ENCODE measurements at regions not wholly inside any gene's neighbourhood (a gene's known extent, or its start where the extent isn't known, plus 50 kb on each side); places are given as distances from the start of the nearest gene placed in this dataset.

GRCh38 chr12:114958538-114958937, 274.6 kb upstream of the TBX3 start:
- Histone ChIP-seq H2AFZ (ENCODE audit: low read length) (no peak overlapping the region), H3K27ac (ENCODE audit: low read length) (no peak overlapping the region), H3K9me3 (ENCODE audit: low read length) (no peaks in the 10 kb centered on the region; the same call in 1 of the 2 replicates), H4K20me1 (ENCODE audit: insufficient read depth, low read depth, low read length) (no peaks in the 10 kb centered on the region), H3K27me3 (ENCODE audit: low read length) (no peaks in the 10 kb centered on the region), H3K9me2 (replicated peaks; ENCODE audit: insufficient read depth, low read length) (no peaks in the 10 kb centered on the region), H3K9ac (ENCODE audit: low read length) (no peak overlapping the region), H3K36me3 (ENCODE audit: insufficient read depth, low read length) (no peaks in the 10 kb centered on the region), H3K4me3 (ENCODE audit: low read length) (no peak overlapping the region), H3K4me1 (ENCODE audit: low read length) (no peaks in the 10 kb centered on the region), H3K79me2 (ENCODE audit: low read length) (no peaks in the 10 kb centered on the region), H3K4me2 (ENCODE audit: low read depth, low read length, poor library complexity, severe bottlenecking) (no peak overlapping the region)
- no peak for DNase-seq

GRCh38 chr12:114957225-114957624, 273.2 kb upstream of the TBX3 start:
- Histone ChIP-seq H3K9me2 (replicated peaks; ENCODE audit: insufficient read depth, low read length) (no peaks in the 10 kb centered on the region), H3K27ac (ENCODE audit: low read length) (no peak overlapping the region), H3K4me1 (ENCODE audit: low read length) (no peaks in the 10 kb centered on the region), H3K36me3 (ENCODE audit: insufficient read depth, low read length) (no peaks in the 10 kb centered on the region), H3K4me3 (ENCODE audit: low read length) (no peak overlapping the region), H3K9ac (ENCODE audit: low read length) (no peak overlapping the region), H4K20me1 (ENCODE audit: insufficient read depth, low read depth, low read length) (no peaks in the 10 kb centered on the region), H3K9me3 (ENCODE audit: low read length) (no peaks in the 10 kb centered on the region; the same call in 1 of the 2 replicates), H2AFZ (ENCODE audit: low read length) (no peak overlapping the region), H3K4me2 (ENCODE audit: low read depth, low read length, poor library complexity, severe bottlenecking) (no peak overlapping the region), H3K79me2 (ENCODE audit: low read length) (no peaks in the 10 kb centered on the region), H3K27me3 (ENCODE audit: low read length) (no peaks in the 10 kb centered on the region)
- no peak for DNase-seq

GRCh38 chr12:114955414-114956014, 271.5 kb upstream of the TBX3 start:
- H3K4me1 ChIP-seq (ENCODE audit: low read length), result no peaks in the 10 kb centered on the region
- H4K20me1 ChIP-seq (ENCODE audit: insufficient read depth, low read depth, low read length), result no peaks in the 10 kb centered on the region
- H3K27ac ChIP-seq (ENCODE audit: low read length), result no peak overlapping the region

DNA sequence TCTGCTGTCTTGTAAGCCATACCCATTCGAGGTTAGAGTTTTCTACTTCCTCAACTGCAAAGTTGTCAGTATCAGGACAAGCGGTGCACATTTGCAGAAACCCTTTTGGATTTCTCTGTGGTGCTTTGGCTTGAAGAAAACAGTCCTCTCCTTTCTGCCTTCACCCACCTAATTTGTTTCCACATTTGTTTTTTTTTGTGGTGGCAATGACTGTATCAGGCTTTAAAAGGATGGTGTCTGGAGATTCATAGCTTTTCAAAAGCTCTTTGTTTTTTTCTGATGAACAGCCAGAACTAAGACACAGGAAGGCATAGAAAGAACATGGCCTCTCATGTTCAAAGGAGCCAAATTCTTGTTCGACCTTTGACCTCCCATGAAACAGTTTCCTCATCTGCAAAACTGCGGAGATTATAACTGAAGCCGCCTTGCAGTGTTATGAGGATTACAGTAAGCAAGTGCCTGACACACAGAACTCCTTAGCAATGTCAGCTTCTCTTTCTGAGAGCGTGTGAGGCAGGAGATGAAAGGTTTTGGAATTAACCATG, 270.6 kb upstream of the TBX3 start:
- H3K27me3 ChIP-seq (ENCODE audit: low read length), result no peaks in the 10 kb centered on the region
- no peak overlapping the region for H3K27ac ChIP-seq (ENCODE audit: low read length)
- no peaks in the 10 kb centered on the region for H3K9me2 ChIP-seq (replicated peaks; ENCODE audit: insufficient read depth, low read length)
- no peaks in the 10 kb centered on the region for H3K36me3 ChIP-seq (ENCODE audit: insufficient read depth, low read length)
- no peak overlapping the region for H3K9ac ChIP-seq (ENCODE audit: low read length)
- H3K4me3 ChIP-seq (ENCODE audit: low read length), result no peak overlapping the region
- no peak overlapping the region for H3K4me2 ChIP-seq (ENCODE audit: low read depth, low read length, poor library complexity, severe bottlenecking)
- no peaks in the 10 kb centered on the region for H3K79me2 ChIP-seq (ENCODE audit: low read length)
- DNase-seq, result no peak
- no peak overlapping the region for H2AFZ ChIP-seq (ENCODE audit: low read length)
- H3K9me3 ChIP-seq (ENCODE audit: low read length), result no peaks in the 10 kb centered on the region; the same call in 1 of the 2 replicates
- no peaks in the 10 kb centered on the region for H4K20me1 ChIP-seq (ENCODE audit: insufficient read depth, low read depth, low read length)
- H3K4me1 ChIP-seq (ENCODE audit: low read length), result no peaks in the 10 kb centered on the region

More at GRCh38 chr12:114955414-114956014, 271.5 kb upstream of the TBX3 start:
- H3K9ac ChIP-seq (ENCODE audit: low read length), result no peak overlapping the region
- H3K36me3 ChIP-seq (ENCODE audit: insufficient read depth, low read length), result no peaks in the 10 kb centered on the region
- no peaks in the 10 kb centered on the region for H3K9me2 ChIP-seq (replicated peaks; ENCODE audit: insufficient read depth, low read length)
- H2AFZ ChIP-seq (ENCODE audit: low read length), result no peak overlapping the region
- no peak for DNase-seq
- H3K27me3 ChIP-seq (ENCODE audit: low read length), result no peaks in the 10 kb centered on the region
- H3K9me3 ChIP-seq (ENCODE audit: low read length), result no peaks in the 10 kb centered on the region; the same call in 1 of the 2 replicates
- H3K79me2 ChIP-seq (ENCODE audit: low read length), result no peaks in the 10 kb centered on the region
- no peak overlapping the region for H3K4me3 ChIP-seq (ENCODE audit: low read length)
- H3K4me2 ChIP-seq (ENCODE audit: low read depth, low read length, poor library complexity, severe bottlenecking), result no peak overlapping the region

DNA sequence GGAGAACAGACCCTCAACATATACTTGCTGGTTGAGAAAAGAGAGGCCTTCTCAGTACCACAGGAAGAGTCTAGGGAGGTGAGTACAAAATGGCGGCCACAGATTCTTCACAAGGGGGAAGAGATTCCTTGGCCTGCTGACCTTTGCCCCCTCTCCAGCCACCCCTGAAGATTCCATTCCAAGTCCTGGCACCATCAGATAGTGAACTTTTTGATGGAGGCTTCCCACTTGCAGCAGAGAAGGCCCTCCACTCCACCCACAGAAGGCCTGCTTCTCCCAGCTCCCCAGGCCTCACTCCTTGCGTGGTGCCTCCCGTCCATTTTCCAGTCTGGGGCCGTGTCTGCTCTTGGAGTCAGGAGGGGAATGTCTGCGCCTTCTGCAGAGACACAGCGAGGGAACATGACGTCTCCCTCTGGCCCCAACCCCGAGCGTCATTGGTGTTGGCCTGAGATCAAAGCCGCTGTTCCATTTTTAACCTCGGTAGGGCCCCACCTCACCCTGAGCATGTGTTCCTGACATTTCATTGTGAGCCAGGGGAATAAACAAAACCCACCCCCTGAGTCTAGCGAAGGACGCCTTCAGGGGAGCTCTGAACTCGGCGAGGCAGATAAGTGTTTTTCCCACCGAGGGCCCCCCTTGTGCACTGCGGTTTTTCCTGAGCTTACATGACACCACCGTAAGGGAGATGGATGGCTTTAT, 268.7 kb upstream of the TBX3 start:
- no peaks in the 10 kb centered on the region for H3K36me3 ChIP-seq (ENCODE audit: insufficient read depth, low read length)
- no peak overlapping the region for H3K9ac ChIP-seq (ENCODE audit: low read length)
- H3K27ac ChIP-seq (ENCODE audit: low read length), result no peak overlapping the region
- H2AFZ ChIP-seq (ENCODE audit: low read length), result no peak overlapping the region
- H3K9me2 ChIP-seq (replicated peaks; ENCODE audit: insufficient read depth, low read length), result no peaks in the 10 kb centered on the region
- no peaks in the 10 kb centered on the region for H4K20me1 ChIP-seq (ENCODE audit: insufficient read depth, low read depth, low read length)
- no peaks in the 10 kb centered on the region for H3K79me2 ChIP-seq (ENCODE audit: low read length)
- H3K4me1 ChIP-seq (ENCODE audit: low read length), result no peaks in the 10 kb centered on the region
- H3K4me2 ChIP-seq (ENCODE audit: low read depth, low read length, poor library complexity, severe bottlenecking), result no peak overlapping the region
- H3K9me3 ChIP-seq (ENCODE audit: low read length), result no peaks in the 10 kb centered on the region; the same call in 1 of the 2 replicates
- H3K27me3 ChIP-seq (ENCODE audit: low read length), result no peaks in the 10 kb centered on the region
- no peak overlapping the region for H3K4me3 ChIP-seq (ENCODE audit: low read length)
- no peak for DNase-seq

DNA sequence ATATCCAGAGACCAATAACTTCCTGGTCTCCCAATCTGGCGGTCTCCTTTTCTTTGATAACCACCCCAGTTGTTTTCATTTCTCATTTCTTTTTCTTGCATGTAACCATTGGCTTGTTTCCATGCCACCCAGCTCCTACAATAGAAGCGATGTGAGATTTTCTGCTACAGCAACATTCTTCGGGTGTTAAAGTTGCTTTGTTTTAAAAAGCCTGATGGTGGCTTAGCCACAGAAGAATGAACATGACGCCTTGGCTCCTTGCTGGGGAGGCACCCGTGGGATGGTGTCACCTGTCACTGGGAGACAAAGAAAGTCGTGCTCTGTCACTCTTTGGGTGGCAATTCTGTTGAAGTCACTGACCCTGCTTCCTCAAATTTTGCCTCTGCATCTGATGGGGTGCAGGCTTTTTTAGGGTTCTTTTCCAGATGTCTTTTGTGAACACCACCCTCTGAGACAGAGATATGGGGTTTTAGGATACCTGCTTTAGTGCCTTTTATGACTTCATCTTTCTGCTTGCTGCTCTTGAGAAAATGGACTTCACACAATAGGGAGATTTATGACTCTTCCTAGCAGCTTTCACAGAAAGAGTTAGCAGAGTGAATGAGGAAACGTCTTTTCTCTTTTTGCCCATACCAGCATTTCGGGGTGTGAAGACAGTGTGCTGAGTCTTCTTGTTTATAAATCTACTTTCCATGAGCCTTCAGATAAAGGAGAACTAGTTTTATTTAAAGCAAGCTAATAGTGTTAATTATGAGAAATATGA, 265.3 kb upstream of the TBX3 start:
- H3K36me3 ChIP-seq (ENCODE audit: insufficient read depth, low read length), result no peaks in the 10 kb centered on the region
- no peaks in the 10 kb centered on the region for H3K9me2 ChIP-seq (replicated peaks; ENCODE audit: insufficient read depth, low read length)
- no peak overlapping the region for H3K9ac ChIP-seq (ENCODE audit: low read length)
- no peak overlapping the region for H3K4me3 ChIP-seq (ENCODE audit: low read length)
- H3K27ac ChIP-seq (ENCODE audit: low read length), result no peak overlapping the region
- no peaks in the 10 kb centered on the region for H3K4me1 ChIP-seq (ENCODE audit: low read length)
- no peak overlapping the region for H3K4me2 ChIP-seq (ENCODE audit: low read depth, low read length, poor library complexity, severe bottlenecking)
- H3K79me2 ChIP-seq (ENCODE audit: low read length), result no peaks in the 10 kb centered on the region
- no peaks in the 10 kb centered on the region; the same call in 1 of the 2 replicates for H3K9me3 ChIP-seq (ENCODE audit: low read length)
- H4K20me1 ChIP-seq (ENCODE audit: insufficient read depth, low read depth, low read length), result no peaks in the 10 kb centered on the region
- DNase-seq, result no peak
- H3K27me3 ChIP-seq (ENCODE audit: low read length), result no peaks in the 10 kb centered on the region
- no peak overlapping the region for H2AFZ ChIP-seq (ENCODE audit: low read length)

GRCh38 chr12:114945351-114945750, 261.4 kb upstream of the TBX3 start:
- H3K4me2 ChIP-seq (ENCODE audit: low read depth, low read length, poor library complexity, severe bottlenecking), result no peak overlapping the region
- no peaks in the 10 kb centered on the region for H3K4me1 ChIP-seq (ENCODE audit: low read length)
- H3K27ac ChIP-seq (ENCODE audit: low read length), result no peak overlapping the region
- no peaks in the 10 kb centered on the region for H4K20me1 ChIP-seq (ENCODE audit: insufficient read depth, low read depth, low read length)
- no peaks in the 10 kb centered on the region; the same call in 1 of the 2 replicates for H3K9me3 ChIP-seq (ENCODE audit: low read length)
- H2AFZ ChIP-seq (ENCODE audit: low read length), result no peak overlapping the region
- H3K9me2 ChIP-seq (replicated peaks; ENCODE audit: insufficient read depth, low read length), result no peaks in the 10 kb centered on the region
- DNase-seq, result no peak
- no peaks in the 10 kb centered on the region for H3K79me2 ChIP-seq (ENCODE audit: low read length)
- H3K4me3 ChIP-seq (ENCODE audit: low read length), result no peak overlapping the region
- no peaks in the 10 kb centered on the region for H3K36me3 ChIP-seq (ENCODE audit: insufficient read depth, low read length)
- no peaks in the 10 kb centered on the region for H3K27me3 ChIP-seq (ENCODE audit: low read length)
- H3K9ac ChIP-seq (ENCODE audit: low read length), result no peak overlapping the region

DNA sequence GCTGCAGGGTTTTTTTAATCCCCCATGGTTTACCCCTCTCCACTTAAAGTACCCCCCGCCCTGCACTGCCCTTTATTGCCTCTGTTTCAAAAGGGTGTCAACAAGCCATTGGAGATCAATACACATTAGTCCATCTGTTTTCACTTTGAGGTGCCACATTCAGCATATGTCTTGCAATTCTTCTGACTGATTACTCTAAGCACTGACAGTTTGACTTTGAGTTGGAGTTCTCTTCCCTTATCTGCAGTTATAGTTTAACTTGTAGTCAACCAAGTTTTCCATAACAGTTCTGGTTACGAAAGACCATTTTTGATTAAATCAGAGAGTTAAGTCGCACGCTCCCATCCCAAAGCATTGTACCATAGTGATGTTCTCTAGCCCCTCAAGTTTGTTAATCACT, 260.8 kb upstream of the TBX3 start:
- Histone ChIP-seq H3K4me2 (ENCODE audit: low read depth, low read length, poor library complexity, severe bottlenecking) (no peak overlapping the region), H3K9ac (ENCODE audit: low read length) (no peak overlapping the region), H3K27ac (ENCODE audit: low read length) (no peak overlapping the region), H4K20me1 (ENCODE audit: insufficient read depth, low read depth, low read length) (no peaks in the 10 kb centered on the region), H2AFZ (ENCODE audit: low read length) (no peak overlapping the region), H3K4me1 (ENCODE audit: low read length) (no peaks in the 10 kb centered on the region), H3K9me3 (ENCODE audit: low read length) (no peaks in the 10 kb centered on the region; the same call in 1 of the 2 replicates), H3K36me3 (ENCODE audit: insufficient read depth, low read length) (no peaks in the 10 kb centered on the region), H3K27me3 (ENCODE audit: low read length) (no peaks in the 10 kb centered on the region), H3K9me2 (replicated peaks; ENCODE audit: insufficient read depth, low read length) (no peaks in the 10 kb centered on the region), H3K79me2 (ENCODE audit: low read length) (no peaks in the 10 kb centered on the region), H3K4me3 (ENCODE audit: low read length) (no peak overlapping the region)
- no peak for DNase-seq

Measured in Karpas-422 (cell line).